ENCODE measurements at regions not wholly inside any gene's neighbourhood (a gene's known extent, or its start where the extent isn't known, plus 50 kb on each side); places are given as distances from the start of the nearest gene placed in this dataset.

- Histone ChIP-seq H3K9me3 (ENCODE audit: control insufficient read depth in 2 of 2, low read length in 2 of 2) (peaks cover 0 to 10% of the 10 kb centered on the region in 2 donors), H3K27me3 (ENCODE audit: control insufficient read depth in 1 of 2, insufficient read depth in 2 of 2, low read length in 2 of 2) (peaks cover 15% of the 10 kb centered on the region in 2 donors)
Observed at GRCh38 chr22:48570912-48571311, 1256.8 kb downstream of the BRD1 start.

GRCh38 chr22:48569476-48570233 lies 1258.0 kb downstream of the BRD1 start:
- no peaks in the 10 kb centered on the region for H3K36me3 ChIP-seq (ENCODE audit: control insufficient read depth in 2 of 2, insufficient read depth in 2 of 2, low read length in 2 of 2)

More at GRCh38 chr22:48570912-48571311, 1256.8 kb downstream of the BRD1 start:
- no peak overlapping the region for H3K27ac ChIP-seq (ENCODE audit: low read length)
- no peak overlapping the region for H3K9ac ChIP-seq (ENCODE audit: low read length in 2 of 2)
- no peak overlapping the region for H3K4me3 ChIP-seq (ENCODE audit: low read length in 2 of 2)
- no peaks in the 10 kb centered on the region for H3K4me1 ChIP-seq (ENCODE audit: control insufficient read depth, insufficient read depth, low read length)
- no peaks in the 10 kb centered on the region for H3K36me3 ChIP-seq (ENCODE audit: control insufficient read depth in 2 of 2, insufficient read depth in 2 of 2, low read length in 2 of 2)

GRCh38 chr22:48568736-48569330 lies 1258.8 kb downstream of the BRD1 start:
- Histone ChIP-seq H3K36me3 (ENCODE audit: control insufficient read depth in 2 of 2, insufficient read depth in 2 of 2, low read length in 2 of 2) (no peaks in the 10 kb centered on the region), H3K27me3 (ENCODE audit: control insufficient read depth in 1 of 2, insufficient read depth in 2 of 2, low read length in 2 of 2) (peaks cover 2 to 4% of the 10 kb centered on the region in 2 donors), H3K9me3 (ENCODE audit: control insufficient read depth in 2 of 2, low read length in 2 of 2) (peaks cover 0 to 10% of the 10 kb centered on the region in 2 donors), H3K4me1 (ENCODE audit: control insufficient read depth, insufficient read depth, low read length) (no peaks in the 10 kb centered on the region), H3K4me3 (ENCODE audit: low read length in 2 of 2) (no peak overlapping the region), H3K9ac (ENCODE audit: low read length in 2 of 2) (no peak overlapping the region), H3K27ac (ENCODE audit: low read length) (no peak overlapping the region)

More at GRCh38 chr22:48569476-48570233, 1258.0 kb downstream of the BRD1 start:
- Histone ChIP-seq H3K4me3 (ENCODE audit: low read length in 2 of 2) (no peak overlapping the region), H3K4me1 (ENCODE audit: control insufficient read depth, insufficient read depth, low read length) (no peaks in the 10 kb centered on the region), H3K9ac (ENCODE audit: low read length in 2 of 2) (no peak overlapping the region), H3K27ac (ENCODE audit: low read length) (no peak overlapping the region), H3K27me3 (ENCODE audit: control insufficient read depth in 1 of 2, insufficient read depth in 2 of 2, low read length in 2 of 2) (peaks cover 10 to 12% of the 10 kb centered on the region in 2 donors), H3K9me3 (ENCODE audit: control insufficient read depth in 2 of 2, low read length in 2 of 2) (peaks cover 0 to 10% of the 10 kb centered on the region in 2 donors)

- Histone ChIP-seq H3K9ac (ENCODE audit: low read length in 2 of 2) (no peak overlapping the region), H3K4me3 (ENCODE audit: low read length in 2 of 2) (no peak overlapping the region), H3K36me3 (ENCODE audit: control insufficient read depth in 2 of 2, insufficient read depth in 2 of 2, low read length in 2 of 2) (no peaks in the 10 kb centered on the region), H3K27me3 (ENCODE audit: control insufficient read depth in 1 of 2, insufficient read depth in 2 of 2, low read length in 2 of 2) (peaks cover 0 to 3% of the 10 kb centered on the region in 2 donors), H3K27ac (ENCODE audit: low read length) (no peak overlapping the region), H3K4me1 (ENCODE audit: control insufficient read depth, insufficient read depth, low read length) (no peaks in the 10 kb centered on the region), H3K9me3 (ENCODE audit: control insufficient read depth in 2 of 2, low read length in 2 of 2) (peaks cover 0 to 10% of the 10 kb centered on the region in 2 donors)
Observed at GRCh38 chr22:48567213-48567975, 1260.3 kb downstream of the BRD1 start.

- no peak overlapping the region for H3K27ac ChIP-seq (ENCODE audit: low read length)
- no peaks in the 10 kb centered on the region for H3K4me1 ChIP-seq (ENCODE audit: control insufficient read depth, insufficient read depth, low read length)
- H3K27me3 ChIP-seq (ENCODE audit: control insufficient read depth in 1 of 2, insufficient read depth in 2 of 2, low read length in 2 of 2) = peaks cover 0 to 3% of the 10 kb centered on the region in 2 donors
- peaks cover 0 to 10% of the 10 kb centered on the region in 2 donors for H3K9me3 ChIP-seq (ENCODE audit: control insufficient read depth in 2 of 2, low read length in 2 of 2)
- H3K36me3 ChIP-seq (ENCODE audit: control insufficient read depth in 2 of 2, insufficient read depth in 2 of 2, low read length in 2 of 2) = no peaks in the 10 kb centered on the region
- H3K4me3 ChIP-seq (ENCODE audit: low read length in 2 of 2) = no peak overlapping the region
- H3K9ac ChIP-seq (ENCODE audit: low read length in 2 of 2) = no peak overlapping the region
Observed at GRCh38 chr22:48566741-48567140, 1260.9 kb downstream of the BRD1 start.

GRCh38 chr22:48565901-48566501 lies 1261.7 kb downstream of the BRD1 start:
- no peak overlapping the region for H3K27ac ChIP-seq (ENCODE audit: low read length)

GRCh38 chr22:48564995-48565394 lies 1262.7 kb downstream of the BRD1 start:
- H3K4me3 ChIP-seq (ENCODE audit: low read length in 2 of 2) = no peak overlapping the region
- H3K9me3 ChIP-seq (ENCODE audit: control insufficient read depth in 2 of 2, low read length in 2 of 2) = peaks cover 0 to 5% of the 10 kb centered on the region in 2 donors
- H3K4me1 ChIP-seq (ENCODE audit: control insufficient read depth, insufficient read depth, low read length) = no peaks in the 10 kb centered on the region
- H3K36me3 ChIP-seq (ENCODE audit: control insufficient read depth in 2 of 2, insufficient read depth in 2 of 2, low read length in 2 of 2) = no peaks in the 10 kb centered on the region
- H3K9ac ChIP-seq (ENCODE audit: low read length in 2 of 2) = no peak overlapping the region
- H3K27ac ChIP-seq (ENCODE audit: low read length) = no peak overlapping the region
- H3K27me3 ChIP-seq (ENCODE audit: control insufficient read depth in 1 of 2, insufficient read depth in 2 of 2, low read length in 2 of 2) = peaks cover 0 to 3% of the 10 kb centered on the region in 2 donors

More at GRCh38 chr22:48565901-48566501, 1261.7 kb downstream of the BRD1 start:
- Histone ChIP-seq H3K4me3 (ENCODE audit: low read length in 2 of 2) (no peak overlapping the region), H3K9me3 (ENCODE audit: control insufficient read depth in 2 of 2, low read length in 2 of 2) (peaks cover 0 to 9% of the 10 kb centered on the region in 2 donors), H3K4me1 (ENCODE audit: control insufficient read depth, insufficient read depth, low read length) (no peaks in the 10 kb centered on the region), H3K9ac (ENCODE audit: low read length in 2 of 2) (no peak overlapping the region), H3K36me3 (ENCODE audit: control insufficient read depth in 2 of 2, insufficient read depth in 2 of 2, low read length in 2 of 2) (no peaks in the 10 kb centered on the region), H3K27me3 (ENCODE audit: control insufficient read depth in 1 of 2, insufficient read depth in 2 of 2, low read length in 2 of 2) (peaks cover 0 to 3% of the 10 kb centered on the region in 2 donors)

- H3K27ac ChIP-seq (ENCODE audit: low read length) = no peak overlapping the region
- no peaks in the 10 kb centered on the region for H3K9me3 ChIP-seq (ENCODE audit: control insufficient read depth in 2 of 2, low read length in 2 of 2)
Observed at GRCh38 chr22:48563966-48564330, 1263.7 kb downstream of the BRD1 start.

GRCh38 chr22:48563118-48563965 lies 1264.3 kb downstream of the BRD1 start:
- Histone ChIP-seq H3K4me3 (ENCODE audit: low read length in 2 of 2) (no peak overlapping the region), H3K27me3 (ENCODE audit: control insufficient read depth in 1 of 2, insufficient read depth in 2 of 2, low read length in 2 of 2) (peaks cover 0 to 3% of the 10 kb centered on the region in 2 donors)

More at GRCh38 chr22:48563966-48564330, 1263.7 kb downstream of the BRD1 start:
- H3K9ac ChIP-seq (ENCODE audit: low read length in 2 of 2) = no peak overlapping the region
- H3K27me3 ChIP-seq (ENCODE audit: control insufficient read depth in 1 of 2, insufficient read depth in 2 of 2, low read length in 2 of 2) = peaks cover 0 to 3% of the 10 kb centered on the region in 2 donors
- no peak overlapping the region for H3K4me3 ChIP-seq (ENCODE audit: low read length in 2 of 2)
- H3K4me1 ChIP-seq (ENCODE audit: control insufficient read depth, insufficient read depth, low read length) = no peaks in the 10 kb centered on the region
- no peaks in the 10 kb centered on the region for H3K36me3 ChIP-seq (ENCODE audit: control insufficient read depth in 2 of 2, insufficient read depth in 2 of 2, low read length in 2 of 2)

More at GRCh38 chr22:48563118-48563965, 1264.3 kb downstream of the BRD1 start:
- Histone ChIP-seq H3K4me1 (ENCODE audit: control insufficient read depth, insufficient read depth, low read length) (no peaks in the 10 kb centered on the region), H3K9ac (ENCODE audit: low read length in 2 of 2) (no peak overlapping the region), H3K36me3 (ENCODE audit: control insufficient read depth in 2 of 2, insufficient read depth in 2 of 2, low read length in 2 of 2) (no peaks in the 10 kb centered on the region), H3K27ac (ENCODE audit: low read length) (no peak overlapping the region), H3K9me3 (ENCODE audit: control insufficient read depth in 2 of 2, low read length in 2 of 2) (no peaks in the 10 kb centered on the region)

All from stomach smooth muscle (tissue), 2 donors.